GM10266 (cell line): ENCODE measurements at regions not wholly inside any gene's neighbourhood (a gene's known extent, or its start where the extent isn't known, plus 50 kb on each side); places are given as distances from the start of the nearest gene placed in this dataset.

Source experiments
- DNase-seq: peaks from one replicate; pipeline ENCODE4 v3.0.0; 2012; ENCODE audit errors: extremely low spot score
- CTCF ChIP-seq: IDR thresholded peaks from 2 replicates; pipeline ENCODE4 v1.5.1; 2012; ENCODE audit warnings: mild to moderate bottlenecking, low read depth; ENCODE audit not compliant: control insufficient read depth, insufficient read depth; ENCODE audit errors: missing control alignments

DNA sequence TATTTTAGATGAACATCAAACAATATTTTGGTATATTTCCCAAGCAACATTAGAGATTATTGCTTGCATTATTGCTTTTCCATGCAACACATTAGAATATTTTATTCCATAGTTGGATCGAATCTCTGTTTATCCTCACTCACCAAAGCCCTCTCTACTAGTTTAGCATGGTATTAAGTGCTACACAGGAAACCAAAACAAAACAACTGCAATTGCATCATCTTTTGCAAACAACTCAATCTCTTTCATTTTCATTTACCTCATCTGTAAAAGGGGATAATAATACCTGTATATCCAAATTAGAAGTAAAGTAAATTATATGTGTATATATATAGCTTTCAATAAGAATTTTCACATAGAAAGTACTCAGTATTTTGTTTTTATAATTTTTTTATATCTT is 147.8 kb upstream of the PCDH9 start:
- no peak for TF ChIP-seq CTCF
- DNase-seq: no peak

DNA sequence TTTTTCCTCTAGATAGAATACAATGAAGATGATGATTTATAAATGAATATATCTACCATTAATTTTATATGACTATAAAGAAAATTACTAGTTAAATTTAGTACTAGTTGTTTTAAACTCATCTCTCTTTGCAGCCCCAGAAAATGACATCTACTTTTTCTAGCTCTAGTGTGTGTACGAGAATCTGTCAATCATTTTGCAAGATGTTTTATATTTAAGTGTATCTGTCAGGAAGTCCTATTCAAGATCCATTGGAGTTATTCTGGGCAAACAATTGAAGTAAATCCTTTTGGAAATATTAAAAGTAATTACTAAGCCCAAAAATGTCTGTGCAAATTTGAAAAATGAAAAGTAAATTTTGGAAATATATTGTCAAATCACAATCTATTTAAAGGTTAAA is 144.3 kb upstream of the PCDH9 start:
- no peak for TF ChIP-seq CTCF
- DNase-seq: no peak

- no peak for TF ChIP-seq CTCF
- no peak for DNase-seq
Measured at GRCh38 chr13:67372868-67373464, 142.8 kb upstream of the PCDH9 start.

DNA sequence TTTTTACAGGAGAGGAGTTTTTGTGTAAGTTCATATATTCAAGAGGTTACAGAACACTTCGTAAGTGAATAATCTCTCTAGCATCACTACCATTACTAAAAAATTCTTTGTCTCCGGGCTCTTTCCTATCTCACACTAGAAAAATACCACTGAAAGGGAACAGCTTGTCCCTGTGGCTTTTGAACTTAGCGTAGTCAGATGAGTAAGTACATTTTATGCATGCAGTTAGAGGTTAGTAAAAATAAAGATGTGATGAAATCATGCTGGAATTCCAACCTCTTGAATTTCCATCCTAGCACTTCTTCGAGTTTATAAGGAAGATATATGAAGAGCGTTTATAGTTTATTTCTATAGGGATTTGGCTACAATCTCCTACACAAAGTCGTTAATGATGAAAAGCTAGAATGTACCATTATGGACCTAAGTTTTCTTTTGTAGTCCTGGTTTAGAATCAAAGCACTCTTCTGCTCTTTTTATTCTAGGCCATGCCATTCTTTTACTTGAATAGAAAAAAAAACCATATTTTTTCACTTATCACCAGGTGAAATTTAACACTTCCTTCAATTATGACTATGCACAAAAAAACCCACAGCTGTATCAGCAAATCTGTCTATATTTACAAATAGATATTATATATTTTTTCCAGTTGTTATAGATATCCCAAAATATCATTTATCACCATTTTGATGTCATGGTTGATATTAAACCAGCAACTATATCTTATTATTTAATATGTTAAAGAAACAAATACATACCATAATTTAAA is 139.9 kb upstream of the PCDH9 start:
- no peak for TF ChIP-seq CTCF
- DNase-seq: no peak

DNA sequence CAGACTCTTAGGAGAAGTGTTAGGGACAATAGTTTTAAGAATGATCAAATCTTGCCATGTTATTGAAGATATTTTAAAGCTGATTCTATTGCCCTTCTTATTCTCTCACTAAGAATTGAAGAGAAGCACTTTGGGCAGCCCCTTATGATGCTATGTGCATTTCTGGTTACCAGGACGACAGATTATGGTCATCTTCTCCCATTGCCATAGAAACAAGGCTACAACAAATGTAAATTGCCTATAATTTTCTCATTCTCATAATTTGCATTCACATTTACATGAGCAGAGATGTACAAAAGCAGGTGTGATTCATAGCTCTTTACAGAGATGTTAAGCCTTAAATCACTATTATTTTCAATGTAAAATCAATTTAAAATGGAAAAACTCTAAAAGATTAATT is 137.3 kb upstream of the PCDH9 start:
- DNase-seq: no peak
- TF ChIP-seq CTCF: no peak

GRCh38 chr13:67366533-67366932 is 136.4 kb upstream of the PCDH9 start:
- DNase-seq: no peak
- TF ChIP-seq CTCF: no peak

- DNase-seq: no peak
- no peak for TF ChIP-seq CTCF
Measured at GRCh38 chr13:67355812-67356476, 125.8 kb upstream of the PCDH9 start.
